Thyroid gland (tissue), 4 donors: ENCODE measurements at regions not wholly inside any gene's neighbourhood (a gene's known extent, or its start where the extent isn't known, plus 50 kb on each side); places are given as distances from the start of the nearest gene placed in this dataset.
"Not testable (repeated sequence)": the region's sequence is repeated elsewhere in the genome, so short reads cannot be mapped to it uniquely, and the experiment has no call there.

ENCODE experiments used
- DNase-seq, 2 donors: peaks; one replicate each; pipeline ENCODE4 v3.0.0-alpha.2; 2019
- H3K27ac ChIP-seq, 3 donors: fragments of 200-600 bp; sonication (generic); 1 replicate in 2 of 3; 2 replicates in 1 of 3; pipeline ENCODE4 v1.5.1; 2016 to 2019; ENCODE audit warnings: mild to moderate bottlenecking in 1 of 3, moderate library complexity in 1 of 3
- H3K27me3 ChIP-seq: fragments of 200-600 bp; sonication (generic); one replicate; pipeline ENCODE4 v1.5.1; 2019
- H3K36me3 ChIP-seq, 2 donors: fragments of 200-600 bp; sonication (generic); one replicate each; pipeline ENCODE4 v1.5.1; 2016 to 2019
- H3K4me1 ChIP-seq, 2 donors: fragments of 200-600 bp; sonication (generic); one replicate each; pipeline ENCODE4 v1.5.1; 2017 to 2019
- H3K4me3 ChIP-seq, 3 donors: fragments of 200-600 bp; sonication (generic); replicated peaks in 1 of 3; 1 replicate in 2 of 3; 2 replicates in 1 of 3; pipeline ENCODE4 v1.5.1; 2016; ENCODE audit warnings: mild to moderate bottlenecking in 1 of 3
- H3K9me3 ChIP-seq: fragments of 200-600 bp; sonication (generic); one replicate; pipeline ENCODE4 v1.5.1; 2017
- CTCF ChIP-seq, 6 experiments: fragments of 200-600 bp in 3 of 6; fragments of 450-650 bp in 3 of 6; sonication (generic) in 3 of 6; IDR thresholded peaks; one replicate each; pipeline ENCODE4 v1.5.1; 2016 to 2019; ENCODE audit warnings: antibody characterized with exemption in 6 of 6, mild to moderate bottlenecking in 2 of 6, inconsistent platforms in 1 of 6, moderate library complexity in 1 of 6
- POLR2A ChIP-seq, 2 donors: fragments of 450-650 bp; IDR thresholded peaks; one replicate each; pipeline ENCODE4 v1.6.1; 2017; ENCODE audit warnings: antibody characterized with exemption in 2 of 2, mild to moderate bottlenecking in 2 of 2, moderate library complexity in 1 of 2
- WGBS, 2 donors: methylation state at CpG; one replicate each; pipeline ENCODE4 v1.1.5; 2017; 5-methylcytosine and 5-hydroxymethylcytosine counted together
- intact Hi-C: fragments of 100-400 bp; cut with DNase I; formaldehyde crosslinking; loops from one replicate; pipeline ENCODE4 v1.15.1; 2023

GRCh38 chr14:28820677-28821076 lies 54.1 kb downstream of the FOXG1 start:
- DNase-seq, result no peak
- TF ChIP-seq POLR2A (IDR thresholded peaks at IDR 0.05) (no peak), CTCF (IDR thresholded peaks at IDR 0.05) (no peak)
- intact Hi-C loops, result no loop called here
- Histone ChIP-seq H3K9me3 (no peaks in the 10 kb centered on the region), H3K27ac (no peak overlapping the region), H3K27me3 (no peaks in the 10 kb centered on the region), H3K4me1 (no peaks in the 10 kb centered on the region), H3K36me3 (no peaks in the 10 kb centered on the region), H3K4me3 (no peak overlapping the region)
- whole genome bisulfite sequencing, 2 donors, result 73 to 91% methylated on average over 1 of the region's 1 CpG

- Histone ChIP-seq H3K4me3 (no peak overlapping the region), H3K27ac (no peak overlapping the region), H3K36me3 (no peaks in the 10 kb centered on the region), H3K27me3 (no peaks in the 10 kb centered on the region), H3K4me1 (no peaks in the 10 kb centered on the region), H3K9me3 (no peaks in the 10 kb centered on the region)
- intact Hi-C loops, result no loop called here
- no peak for TF ChIP-seq CTCF (IDR thresholded peaks at IDR 0.05)
- TF ChIP-seq POLR2A (IDR thresholded peaks at IDR 0.05), result no peak
- DNase-seq, result no peak
Measured at GRCh38 chr14:28821993-28822392, 55.4 kb downstream of the FOXG1 start.

GRCh38 chr14:28823245-28823644 lies 56.7 kb downstream of the FOXG1 start:
- 93 to 97% methylated on average over 1 of the region's 1 CpG for WGBS, 2 donors
- H3K36me3 ChIP-seq, result no peaks in the 10 kb centered on the region
- intact Hi-C loops, result no loop called here
- DNase-seq, result no peak
- no peak overlapping the region for H3K4me3 ChIP-seq
- H3K27me3 ChIP-seq, result no peaks in the 10 kb centered on the region
- no peaks in the 10 kb centered on the region for H3K9me3 ChIP-seq
- no peak overlapping the region for H3K27ac ChIP-seq
- H3K4me1 ChIP-seq, result no peaks in the 10 kb centered on the region
- TF ChIP-seq CTCF (IDR thresholded peaks at IDR 0.05) (no peak), POLR2A (IDR thresholded peaks at IDR 0.05) (no peak)

- TF ChIP-seq POLR2A (IDR thresholded peaks at IDR 0.05) (no peak), CTCF (IDR thresholded peaks at IDR 0.05) (no peak)
- no peaks in the 10 kb centered on the region for H3K4me1 ChIP-seq
- H3K36me3 ChIP-seq, result no peaks in the 10 kb centered on the region
- H3K4me3 ChIP-seq, result no peak overlapping the region
- H3K9me3 ChIP-seq, result no peaks in the 10 kb centered on the region
- WGBS, 2 donors, result 93 to 96% methylated on average over 22 of the region's 22 CpGs
- no peak for DNase-seq
- no peaks in the 10 kb centered on the region for H3K27me3 ChIP-seq
- H3K27ac ChIP-seq, result no peak overlapping the region
- intact Hi-C loops, result no loop called here
Measured at GRCh38 chr14:28830115-28830534, 63.5 kb downstream of the FOXG1 start.

GRCh38 chr14:28831126-28831525 lies 64.5 kb downstream of the FOXG1 start:
- WGBS, 2 donors, result 71 to 76% methylated on average over 3 of the region's 3 CpGs
- no peak overlapping the region for H3K4me3 ChIP-seq
- intact Hi-C loops, result no loop called here
- no peak overlapping the region for H3K27ac ChIP-seq
- no peaks in the 10 kb centered on the region for H3K36me3 ChIP-seq
- no peaks in the 10 kb centered on the region for H3K27me3 ChIP-seq
- no peak for TF ChIP-seq POLR2A (IDR thresholded peaks at IDR 0.05)
- TF ChIP-seq CTCF (IDR thresholded peaks at IDR 0.05), result no peak
- no peaks in the 10 kb centered on the region for H3K9me3 ChIP-seq
- DNase-seq, result no peak
- H3K4me1 ChIP-seq, result no peaks in the 10 kb centered on the region

- H3K4me3 ChIP-seq, H3K36me3 ChIP-seq, H3K27ac ChIP-seq, H3K4me1 ChIP-seq, H3K27me3 ChIP-seq, H3K9me3 ChIP-seq, DNase-seq, intact Hi-C loops: not testable (repeated sequence)
- 95 to 99% methylated on average over 5 of the region's 5 CpGs for WGBS, 2 donors
Measured at GRCh38 chr14:28842569-28842968, 76.0 kb downstream of the FOXG1 start.
